RPMI7951 (cell line): ENCODE measurements at regions not wholly inside any gene's neighbourhood (a gene's known extent, or its start where the extent isn't known, plus 50 kb on each side); places are given as distances from the start of the nearest gene placed in this dataset.
"Not testable (repeated sequence)": the region's sequence is repeated elsewhere in the genome, so short reads cannot be mapped to it uniquely, and the experiment has no call there.

Experiments used
- DNase-seq: peaks from one replicate; pipeline ENCODE4 v3.0.0-alpha.2; 2012; ENCODE audit warnings: low read depth

GRCh38 chr16:85202631-85203461, 90.6 kb upstream of the CIBAR2 start:
- DNase-seq = peak; percentile 9

- DNase-seq = no peak
These were observed 91.2 kb upstream of the CIBAR2 start for GRCh38 chr16:85203462-85203813.

- peak; percentile 24 for DNase-seq
These were observed 92.2 kb upstream of the CIBAR2 start for GRCh38 chr16:85204242-85205010.

DNA sequence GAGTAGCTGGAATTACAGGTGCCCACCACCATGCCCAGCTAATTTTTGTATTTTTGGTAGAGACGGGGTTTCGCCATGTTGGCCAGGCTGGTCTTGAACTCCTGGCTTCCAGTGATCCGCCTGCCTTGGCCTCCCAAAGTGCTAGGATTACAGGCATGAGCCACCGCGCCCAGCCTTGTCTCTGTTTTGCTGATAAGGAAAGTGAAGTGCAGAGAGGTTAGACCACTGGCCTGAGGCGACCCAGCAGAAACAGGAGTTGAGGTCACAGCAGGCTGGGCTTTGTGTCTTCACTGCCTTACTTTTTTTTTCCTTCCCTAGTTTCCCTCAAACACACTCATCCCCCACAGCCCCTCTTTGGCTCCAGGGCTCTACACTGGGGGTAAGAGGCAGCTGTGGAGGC, 93.0 kb upstream of the CIBAR2 start:
- not testable (repeated sequence) for DNase-seq

GRCh38 chr16:85205747-85206471, 93.6 kb upstream of the CIBAR2 start:
- DNase-seq = peak; percentile 6

- no peak for DNase-seq
These were observed 94.4 kb upstream of the CIBAR2 start for GRCh38 chr16:85206472-85207356.

GRCh38 chr16:85207357-85207921, 95.2 kb upstream of the CIBAR2 start:
- DNase-seq = no peak

DNA sequence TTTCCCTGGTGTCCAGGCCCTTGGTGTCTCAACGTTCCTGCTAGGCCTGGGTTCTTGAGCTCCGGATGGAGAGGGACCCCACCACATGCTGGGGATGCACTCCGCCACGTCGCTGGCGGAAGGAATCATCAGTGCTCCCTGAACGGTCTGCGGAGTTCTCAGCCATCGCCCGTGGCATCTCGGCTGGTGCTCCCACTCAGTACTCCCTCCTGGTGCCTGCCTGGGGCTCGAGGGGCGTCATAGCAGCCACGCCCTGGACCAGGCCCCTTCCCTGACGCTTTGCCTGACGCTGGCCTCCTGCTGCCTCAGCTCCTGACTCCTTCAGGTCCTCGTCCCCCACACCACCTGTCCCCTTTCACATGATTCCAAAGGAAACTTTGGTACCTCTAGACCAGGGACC, 95.9 kb upstream of the CIBAR2 start:
- no peak for DNase-seq

GRCh38 chr16:85208643-85209520, 96.6 kb upstream of the CIBAR2 start:
- no peak for DNase-seq

GRCh38 chr16:85209526-85210121, 97.4 kb upstream of the CIBAR2 start:
- DNase-seq = no peak

GRCh38 chr16:85210423-85211169, 98.3 kb upstream of the CIBAR2 start:
- peak; percentile 62 for DNase-seq

- DNase-seq = peak; percentile 34
These were observed 99.1 kb upstream of the CIBAR2 start for GRCh38 chr16:85211271-85211801.

DNA sequence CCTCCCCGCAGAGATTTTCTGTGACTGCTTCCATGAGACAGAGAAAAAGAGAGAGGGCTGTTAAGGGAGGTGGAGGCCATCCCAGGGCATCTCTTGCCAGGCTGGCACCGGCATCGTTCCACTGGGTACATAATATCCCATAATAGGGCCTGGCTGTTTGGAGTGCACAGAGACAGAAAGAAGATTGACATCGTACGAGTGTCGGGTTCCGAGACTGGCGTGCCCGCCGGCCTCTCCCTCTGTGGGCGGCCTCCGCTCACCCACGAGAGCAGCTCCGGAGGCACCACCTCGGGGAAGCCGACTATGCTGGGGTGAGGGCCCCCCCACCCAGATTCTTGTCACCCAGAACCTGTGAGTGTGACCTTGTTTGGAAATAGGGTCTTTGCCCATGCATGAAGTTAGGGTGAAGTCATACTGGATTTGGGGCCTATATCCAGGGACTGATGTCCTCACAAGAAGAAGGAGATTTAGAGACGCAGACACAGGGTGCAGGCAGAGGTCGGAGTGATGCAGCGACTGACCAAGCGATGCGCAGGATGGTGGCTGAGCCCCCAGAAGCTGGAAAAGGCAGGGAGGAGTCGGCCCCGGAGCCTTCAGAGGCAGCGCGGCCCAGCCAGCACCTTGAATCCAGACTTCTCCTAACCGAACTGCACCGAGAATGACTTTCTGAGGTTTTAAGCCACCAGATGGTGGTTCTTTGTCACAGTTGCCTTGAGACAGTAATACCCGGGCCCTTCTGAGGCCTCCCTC, 101.8 kb upstream of the CIBAR2 start:
- no peak for DNase-seq

DNA sequence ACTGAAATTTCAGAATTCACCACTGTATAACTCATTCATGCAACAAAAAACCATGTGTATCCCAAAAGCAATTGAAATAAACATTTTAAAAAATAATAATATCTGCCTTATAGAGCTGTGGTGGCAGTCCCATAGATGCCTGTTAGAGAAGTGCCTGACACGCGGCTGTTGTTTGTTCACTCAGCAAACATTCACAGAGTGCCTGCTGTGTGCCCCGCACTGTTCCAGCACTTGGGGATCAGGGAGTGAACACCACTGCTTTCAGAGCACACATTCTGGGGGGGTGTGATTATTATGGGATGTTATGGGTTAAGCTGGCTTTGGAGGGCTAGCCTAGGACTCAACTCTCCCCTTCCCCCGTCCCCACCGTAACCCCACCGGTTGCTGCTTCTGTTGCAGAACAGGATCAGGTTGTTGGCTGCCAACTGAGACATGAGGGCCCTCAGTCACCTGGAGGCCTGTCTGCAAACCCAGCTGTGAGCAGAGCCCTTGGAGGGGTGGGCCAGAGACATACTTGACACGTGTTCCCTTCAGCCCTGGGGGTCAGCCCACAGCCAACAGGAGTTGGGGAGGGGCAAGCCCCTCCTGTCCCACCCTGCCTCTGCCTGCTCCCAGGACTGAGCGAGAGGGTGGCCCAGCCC, 103.3 kb upstream of the CIBAR2 start:
- no peak for DNase-seq

GRCh38 chr16:85216522-85217375, 104.5 kb upstream of the CIBAR2 start:
- DNase-seq = no peak

DNA sequence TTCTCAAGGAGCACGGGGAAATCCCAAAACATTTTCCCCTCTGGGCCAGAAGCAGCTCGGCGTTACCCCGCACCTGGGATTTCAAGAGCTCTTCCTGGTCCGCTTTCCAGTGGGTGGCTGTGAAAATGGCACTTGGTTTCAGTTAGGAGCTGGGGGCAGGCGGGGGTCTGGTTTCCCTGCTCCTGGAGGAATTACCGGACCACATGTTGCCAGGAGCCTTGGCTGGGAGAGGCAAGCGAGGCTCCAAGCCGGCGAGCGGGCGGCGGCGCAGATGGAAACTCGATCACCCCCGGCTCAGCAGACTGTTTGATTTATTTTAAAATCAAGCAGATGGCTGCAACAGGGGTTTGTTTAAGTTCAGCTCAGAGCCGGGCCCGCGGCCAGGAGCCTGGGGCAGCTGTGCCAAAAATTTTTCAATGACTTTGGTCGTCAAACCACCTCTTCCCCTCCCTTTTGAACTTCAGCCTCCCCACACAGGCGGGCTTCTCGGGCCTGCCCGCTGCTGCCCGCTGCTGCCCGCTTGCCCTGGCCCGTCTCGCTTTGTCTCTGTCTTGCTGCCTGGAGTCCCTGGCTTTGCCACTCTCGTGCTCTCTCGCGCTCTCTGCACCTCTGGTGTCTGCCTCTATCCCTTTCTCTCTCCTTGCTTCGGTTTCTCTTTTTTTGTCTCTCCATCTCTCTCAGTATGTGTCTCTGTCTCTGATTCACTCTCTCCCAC, 108.0 kb upstream of the CIBAR2 start:
- DNase-seq = peak; percentile 76
